K562 (cell line): ENCODE measurements at regions not wholly inside any gene's neighbourhood (a gene's known extent, or its start where the extent isn't known, plus 50 kb on each side); places are given as distances from the start of the nearest gene placed in this dataset.

ENCODE experiments used
- AFF1 ChIP-seq, 2 experiments: fragments of 450-650 bp; IDR thresholded peaks; 2 replicates each; pipeline ENCODE4 v1.6.1; 2018; ENCODE audit warnings: mild to moderate bottlenecking in 2 of 2, low read depth in 1 of 2; ENCODE audit not compliant: partially characterized antibody in 2 of 2
- SP1 ChIP-seq: sonication (generic); formaldehyde crosslinking; IDR thresholded peaks from 2 replicates; pipeline ENCODE4 v1.8.1; 2022; ENCODE audit warnings: mild to moderate bottlenecking, missing genetic modification reagents
- TAF15 ChIP-seq: fragments of 200-400 bp; formaldehyde crosslinking; IDR thresholded peaks from 2 replicates; pipeline ENCODE4 v1.6.1; 2017; ENCODE audit warnings: mild to moderate bottlenecking, low read depth, low read length, moderate library complexity
- TF ChIP-seq, protein P1 (sequence below): fragments of 250-450 bp; sonication (Bioruptor Pico); IDR thresholded peaks from 2 replicates; pipeline ENCODE4 v1.9.0; 2021; ENCODE audit warnings: mild to moderate bottlenecking, inconsistent platforms
- TF ChIP-seq, protein P2 (sequence below): fragments of 450-650 bp; formaldehyde crosslinking; IDR thresholded peaks from 2 replicates; pipeline ENCODE4 v1.4.0; 2020; ENCODE audit warnings: mild to moderate bottlenecking, moderate library complexity

- no peak for TF ChIP-seq AFF1 (IDR thresholded peaks at IDR 0.05; ENCODE audit: low read depth in 1 of 2, partially characterized antibody in 2 of 2)
- TF ChIP-seq, protein P1, sequence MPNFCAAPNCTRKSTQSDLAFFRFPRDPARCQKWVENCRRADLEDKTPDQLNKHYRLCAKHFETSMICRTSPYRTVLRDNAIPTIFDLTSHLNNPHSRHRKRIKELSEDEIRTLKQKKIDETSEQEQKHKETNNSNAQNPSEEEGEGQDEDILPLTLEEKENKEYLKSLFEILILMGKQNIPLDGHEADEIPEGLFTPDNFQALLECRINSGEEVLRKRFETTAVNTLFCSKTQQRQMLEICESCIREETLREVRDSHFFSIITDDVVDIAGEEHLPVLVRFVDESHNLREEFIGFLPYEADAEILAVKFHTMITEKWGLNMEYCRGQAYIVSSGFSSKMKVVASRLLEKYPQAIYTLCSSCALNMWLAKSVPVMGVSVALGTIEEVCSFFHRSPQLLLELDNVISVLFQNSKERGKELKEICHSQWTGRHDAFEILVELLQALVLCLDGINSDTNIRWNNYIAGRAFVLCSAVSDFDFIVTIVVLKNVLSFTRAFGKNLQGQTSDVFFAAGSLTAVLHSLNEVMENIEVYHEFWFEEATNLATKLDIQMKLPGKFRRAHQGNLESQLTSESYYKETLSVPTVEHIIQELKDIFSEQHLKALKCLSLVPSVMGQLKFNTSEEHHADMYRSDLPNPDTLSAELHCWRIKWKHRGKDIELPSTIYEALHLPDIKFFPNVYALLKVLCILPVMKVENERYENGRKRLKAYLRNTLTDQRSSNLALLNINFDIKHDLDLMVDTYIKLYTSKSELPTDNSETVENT (CRISPR knock-in tag), result no peak
- no peak for TF ChIP-seq TAF15
- TF ChIP-seq, protein P2, sequence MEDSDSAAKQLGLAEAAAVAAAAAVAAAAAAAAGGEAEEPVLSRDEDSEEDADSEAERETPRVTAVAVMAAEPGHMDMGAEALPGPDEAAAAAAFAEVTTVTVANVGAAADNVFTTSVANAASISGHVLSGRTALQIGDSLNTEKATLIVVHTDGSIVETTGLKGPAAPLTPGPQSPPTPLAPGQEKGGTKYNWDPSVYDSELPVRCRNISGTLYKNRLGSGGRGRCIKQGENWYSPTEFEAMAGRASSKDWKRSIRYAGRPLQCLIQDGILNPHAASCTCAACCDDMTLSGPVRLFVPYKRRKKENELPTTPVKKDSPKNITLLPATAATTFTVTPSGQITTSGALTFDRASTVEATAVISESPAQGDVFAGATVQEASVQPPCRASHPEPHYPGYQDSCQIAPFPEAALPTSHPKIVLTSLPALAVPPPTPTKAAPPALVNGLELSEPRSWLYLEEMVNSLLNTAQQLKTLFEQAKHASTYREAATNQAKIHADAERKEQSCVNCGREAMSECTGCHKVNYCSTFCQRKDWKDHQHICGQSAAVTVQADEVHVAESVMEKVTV (CRISPR knock-in tag), result no peak
- TF ChIP-seq SP1 (CRISPR knock-in tag), result no peak
- TF ChIP-seq, all 486 proteins: peak for 0
Observed at GRCh38 chr15:26134152-26134551, 271.0 kb upstream of the ATP10A start (continued).
